ENCODE measurements at regions not wholly inside any gene's neighbourhood (a gene's known extent, or its start where the extent isn't known, plus 50 kb on each side); places are given as distances from the start of the nearest gene placed in this dataset.

DNA sequence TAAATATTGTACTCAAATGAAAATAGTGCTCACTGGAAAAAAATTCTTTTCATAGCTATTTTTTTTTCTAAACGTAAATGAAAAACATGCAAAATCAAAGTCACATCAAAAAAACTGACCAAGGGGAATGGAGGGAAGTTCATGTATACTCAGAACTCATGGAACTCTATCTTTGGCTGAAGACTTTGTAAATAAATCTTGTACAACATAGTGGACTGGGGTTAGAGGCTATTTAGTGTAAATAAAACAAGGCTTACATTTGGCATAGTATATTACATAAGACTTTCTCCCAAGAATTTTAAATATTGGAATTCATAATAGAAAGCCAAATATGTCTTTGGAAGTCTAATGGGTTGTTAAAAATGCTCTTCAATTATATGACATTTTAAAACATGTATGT lies 59.8 kb upstream of the PDE5A start:
- POLR2A ChIA-PET = no interaction called here
- H3K9me3 Mint-ChIP-seq = peaks cover 3% of the 10 kb centered on the region
- H3K36me3 Mint-ChIP-seq = no peaks in the 10 kb centered on the region
- DNase-seq (no peak), ATAC-seq (ENCODE audit: low read depth) (no peak)
- no peak overlapping the region for H3K4me3 Mint-ChIP-seq
- peaks cover 6% of the 10 kb centered on the region for H3K27me3 Mint-ChIP-seq
- no peak overlapping the region for H3K27ac Mint-ChIP-seq
- H3K4me1 Mint-ChIP-seq = no peaks in the 10 kb centered on the region

DNA sequence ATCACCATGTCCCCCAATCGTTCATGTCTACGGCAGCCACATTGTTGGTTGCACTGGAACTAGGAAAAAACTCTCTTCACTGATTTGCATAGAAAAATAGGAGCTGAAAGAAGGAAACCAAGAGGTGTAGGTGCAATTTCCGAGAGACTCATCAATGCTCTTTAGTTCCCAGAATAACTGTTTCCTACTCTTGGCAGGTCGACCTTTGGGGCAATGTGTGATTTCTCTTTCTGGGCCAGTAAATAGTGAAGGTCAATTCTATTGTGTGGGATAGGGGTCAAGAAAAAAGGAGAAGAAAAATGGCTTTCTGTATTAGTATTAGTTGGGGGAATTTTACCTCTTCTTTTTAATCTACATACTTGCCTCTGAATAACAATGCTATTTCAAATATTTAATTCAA lies 55.9 kb upstream of the PDE5A start:
- Mint-ChIP-seq H3K27me3 (peaks cover 2% of the 10 kb centered on the region), H3K4me3 (no peak overlapping the region), H3K27ac (no peak overlapping the region), H3K4me1 (no peaks in the 10 kb centered on the region), H3K9me3 (no peaks in the 10 kb centered on the region), H3K36me3 (no peaks in the 10 kb centered on the region)
- POLR2A ChIA-PET = no interaction called here
- ATAC-seq (ENCODE audit: low read depth) (no peak), DNase-seq (no peak)

GRCh38 chr4:119683518-119683917 lies 54.9 kb upstream of the PDE5A start:
- ATAC-seq (ENCODE audit: low read depth) = no peak
- H3K9me3 Mint-ChIP-seq = no peaks in the 10 kb centered on the region
- POLR2A ChIA-PET = no interaction called here
- DNase-seq = no peak
- no peaks in the 10 kb centered on the region for H3K36me3 Mint-ChIP-seq
- peaks cover 2% of the 10 kb centered on the region for H3K27me3 Mint-ChIP-seq
- no peaks in the 10 kb centered on the region for H3K4me1 Mint-ChIP-seq
- no peak overlapping the region for H3K4me3 Mint-ChIP-seq
- no peak overlapping the region for H3K27ac Mint-ChIP-seq

DNA sequence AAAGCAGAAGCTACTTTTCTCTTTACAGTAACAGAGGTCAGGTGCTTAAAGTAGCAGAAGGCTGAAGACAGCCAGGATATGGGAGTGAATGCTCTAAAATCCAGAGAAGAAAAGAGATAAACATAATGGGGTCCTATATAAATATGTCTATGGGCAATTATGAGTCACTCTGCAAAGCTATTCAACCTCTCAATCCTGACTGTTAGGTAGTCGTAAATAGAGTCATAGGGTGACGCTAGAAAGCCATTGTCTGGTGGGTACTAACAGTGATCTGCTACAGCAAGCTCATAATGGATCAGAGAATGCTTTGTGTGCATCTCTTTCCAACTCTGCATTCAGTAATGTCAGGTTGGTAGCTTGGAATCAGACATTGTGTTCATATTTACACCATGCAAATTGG lies 53.5 kb upstream of the PDE5A start:
- POLR2A ChIA-PET = no interaction called here
- H3K9me3 Mint-ChIP-seq = no peaks in the 10 kb centered on the region
- no peak overlapping the region for H3K4me3 Mint-ChIP-seq
- DNase-seq (no peak), ATAC-seq (ENCODE audit: low read depth) (no peak)
- peaks cover 2% of the 10 kb centered on the region for H3K27me3 Mint-ChIP-seq
- H3K4me1 Mint-ChIP-seq = no peaks in the 10 kb centered on the region
- H3K36me3 Mint-ChIP-seq = no peaks in the 10 kb centered on the region
- H3K27ac Mint-ChIP-seq = no peak overlapping the region

DNA sequence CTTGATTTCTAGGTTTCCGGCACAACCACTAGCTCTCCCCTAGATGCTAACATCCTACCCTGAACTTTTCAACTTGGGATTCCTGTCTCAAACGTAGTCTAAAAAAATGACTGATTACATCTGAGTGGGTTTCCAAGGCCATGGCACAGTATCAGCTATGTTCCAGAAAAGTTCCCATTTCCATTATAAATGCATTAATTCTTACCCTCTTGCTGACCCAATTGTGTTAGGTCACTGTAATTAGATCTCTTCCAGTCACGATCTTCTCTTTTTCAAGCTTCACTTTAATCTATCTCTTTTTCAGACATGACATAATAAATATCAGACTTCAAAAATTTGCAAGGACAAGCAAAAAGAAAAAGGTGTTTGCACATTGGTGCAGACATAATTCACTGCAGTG lies 50.6 kb upstream of the PDE5A start:
- Mint-ChIP-seq H3K4me1 (no peaks in the 10 kb centered on the region), H3K27me3 (no peaks in the 10 kb centered on the region), H3K27ac (no peak overlapping the region), H3K36me3 (no peaks in the 10 kb centered on the region), H3K9me3 (no peaks in the 10 kb centered on the region), H3K4me3 (no peak overlapping the region)
- ATAC-seq (ENCODE audit: low read depth) (no peak), DNase-seq (no peak)
- POLR2A ChIA-PET = no interaction called here

GRCh38 chr4:119678761-119679160 lies 50.2 kb upstream of the PDE5A start:
- no peak overlapping the region for H3K4me3 Mint-ChIP-seq
- no peak overlapping the region for H3K27ac Mint-ChIP-seq
- DNase-seq = no peak

More at GRCh38 chr4:119678761-119679160, 50.2 kb upstream of the PDE5A start:
- POLR2A ChIA-PET = no interaction called here
- ATAC-seq (ENCODE audit: low read depth) = no peak
- no peaks in the 10 kb centered on the region for H3K27me3 Mint-ChIP-seq
- no peaks in the 10 kb centered on the region for H3K4me1 Mint-ChIP-seq
- H3K9me3 Mint-ChIP-seq = no peaks in the 10 kb centered on the region
- H3K36me3 Mint-ChIP-seq = no peaks in the 10 kb centered on the region

All from activated naive CD8-positive, alpha-beta T cell treated with anti-CD3 and anti-CD28 coated beads, Interleukin-2, amount 10 ng/mL, durations not matched to agents 7 days and 5 days (primary cell).